SK-N-SH treated with all-trans-retinoic acid at 6 μM for 48 hours (cell line): ENCODE measurements at regions not wholly inside any gene's neighbourhood (a gene's known extent, or its start where the extent isn't known, plus 50 kb on each side); places are given as distances from the start of the nearest gene placed in this dataset.

Source experiments
- ATAC-seq: fragments of 200-7000 bp; cut with Tn5 transposase; 3 replicates; pipeline ENCODE4 v1.9.1; 2020; ENCODE audit warnings: mild to moderate bottlenecking, moderate library complexity
- CSDC2 ChIP-seq: fragments of 250-450 bp; sonication (Bioruptor Pico); IDR thresholded peaks from 2 replicates; pipeline ENCODE4 v1.5.0; 2020; ENCODE audit warnings: mild to moderate bottlenecking, moderate library complexity
- CSRNP3 ChIP-seq: fragments of 250-450 bp; sonication (Bioruptor Pico); IDR thresholded peaks from 2 replicates; pipeline ENCODE4 v1.5.1; 2021; ENCODE audit warnings: mild to moderate bottlenecking, moderate library complexity
- ESRRG ChIP-seq: fragments of 250-450 bp; sonication (Bioruptor Pico); IDR thresholded peaks from 2 replicates; pipeline ENCODE4 v1.6.1; 2021; ENCODE audit warnings: mild to moderate bottlenecking
- GLIS3 ChIP-seq: fragments of 250-450 bp; sonication (Bioruptor Pico); IDR thresholded peaks from 2 replicates; pipeline ENCODE4 v1.5.0; 2020; ENCODE audit warnings: mild to moderate bottlenecking, moderate library complexity
- ISL1 ChIP-seq: fragments of 250-450 bp; sonication (Bioruptor Pico); IDR thresholded peaks from 2 replicates; pipeline ENCODE4 v2.1.2; 2022; ENCODE audit warnings: mild to moderate bottlenecking, moderate library complexity
- OSR1 ChIP-seq: fragments of 250-450 bp; sonication (Bioruptor Pico); IDR thresholded peaks from 2 replicates; pipeline ENCODE4 v1.8.0; 2022; ENCODE audit warnings: moderate library complexity, mild to moderate bottlenecking, inconsistent platforms
- PATZ1 ChIP-seq: fragments of 250-450 bp; sonication (Bioruptor Pico); IDR thresholded peaks from 2 replicates; pipeline ENCODE4 v1.8.0; 2020; ENCODE audit warnings: mild to moderate bottlenecking, moderate library complexity, borderline replicate concordance
- PPARA ChIP-seq: fragments of 250-450 bp; sonication (Bioruptor Pico); IDR thresholded peaks from 2 replicates; pipeline ENCODE4 v1.5.0; 2020; ENCODE audit warnings: mild to moderate bottlenecking, borderline replicate concordance
- SNAI2 ChIP-seq: fragments of 250-450 bp; sonication (Bioruptor Pico); IDR thresholded peaks from 2 replicates; pipeline ENCODE4 v1.5.0; 2020; ENCODE audit warnings: mild to moderate bottlenecking, moderate library complexity
- TCF4 ChIP-seq: fragments of 250-450 bp; sonication (Bioruptor Pico); IDR thresholded peaks from 2 replicates; pipeline ENCODE4 v1.8.0; 2021; ENCODE audit warnings: mild to moderate bottlenecking, moderate library complexity, borderline replicate concordance
- TOX ChIP-seq: fragments of 250-450 bp; sonication (Bioruptor Pico); IDR thresholded peaks from 2 replicates; pipeline ENCODE4 v1.8.0; 2021; ENCODE audit warnings: mild to moderate bottlenecking, moderate library complexity, borderline replicate concordance
- TSHZ2 ChIP-seq: fragments of 250-450 bp; sonication (Bioruptor Pico); IDR thresholded peaks from 2 replicates; pipeline ENCODE4 v1.5.0; 2020; ENCODE audit warnings: mild to moderate bottlenecking, moderate library complexity
- ZFP3 ChIP-seq: fragments of 250-450 bp; sonication (Bioruptor Pico); IDR thresholded peaks from 2 replicates; pipeline ENCODE4 v1.5.0; 2020; ENCODE audit warnings: mild to moderate bottlenecking, moderate library complexity
- ZFP30 ChIP-seq: fragments of 450-650 bp; formaldehyde crosslinking; IDR thresholded peaks from 2 replicates; pipeline ENCODE4 v1.5.0; 2022; ENCODE audit warnings: mild to moderate bottlenecking, moderate library complexity
- ZNF565 ChIP-seq: fragments of 450-650 bp; formaldehyde crosslinking; conservative IDR thresholded peaks from 2 replicates; pipeline ENCODE4 v1.5.0; 2020; ENCODE audit warnings: low read depth, mild to moderate bottlenecking, moderate library complexity
- ZNF8 ChIP-seq: fragments of 450-650 bp; formaldehyde crosslinking; IDR thresholded peaks from 2 replicates; pipeline ENCODE4 v1.5.0; 2020; ENCODE audit warnings: mild to moderate bottlenecking, moderate library complexity

GRCh38 chr3:72475258-72476138, 372.7 kb downstream of the SHQ1 start:
- ATAC-seq, result no peak
- TF ChIP-seq OSR1 (no peak), TOX (CRISPR knock-in tag) (no peak), TCF4 (CRISPR knock-in tag) (no peak), PPARA (no peak), TSHZ2 (CRISPR knock-in tag) (no peak), ISL1 (CRISPR knock-in tag) (no peak), CSRNP3 (CRISPR knock-in tag) (no peak), ZNF8 (CRISPR knock-in tag) (no peak), PATZ1 (CRISPR knock-in tag) (no peak)

GRCh38 chr3:72474775-72475174, 373.5 kb downstream of the SHQ1 start:
- no peak for TF ChIP-seq CSRNP3 (CRISPR knock-in tag)
- no peak for TF ChIP-seq SNAI2
- no peak for TF ChIP-seq ZFP30 (CRISPR knock-in tag)
- TF ChIP-seq ZNF565 (CRISPR knock-in tag), result no peak
- TF ChIP-seq CSDC2, result no peak
- TF ChIP-seq PPARA, result no peak
- no peak for TF ChIP-seq ESRRG (CRISPR knock-in tag)
- TF ChIP-seq TOX (CRISPR knock-in tag), result no peak
- TF ChIP-seq TSHZ2 (CRISPR knock-in tag), result no peak
- TF ChIP-seq OSR1, result no peak
- no peak for TF ChIP-seq GLIS3 (CRISPR knock-in tag)
- TF ChIP-seq ZFP3 (CRISPR knock-in tag), result no peak
- no peak for TF ChIP-seq PATZ1 (CRISPR knock-in tag)
- ATAC-seq, result no peak
